GM12891 (cell line): ENCODE measurements at regions not wholly inside any gene's neighbourhood (a gene's known extent, or its start where the extent isn't known, plus 50 kb on each side); places are given as distances from the start of the nearest gene placed in this dataset.

Experiments used
- DNase-seq: peaks from one replicate; pipeline ENCODE4 v3.0.0; 2011; ENCODE audit warnings: low spot score; ENCODE audit not compliant: insufficient read length
- FAIRE-seq: peaks from 2 replicates; lab custom pipeline; 2011; peaks lifted over from hg19 to GRCh38; lab: Jason Lieb, UNC
- PAX5 ChIP-seq: IDR thresholded peaks from 2 replicates; pipeline ENCODE4 v1.6.1; 2011; ENCODE audit warnings: low read length, moderate library complexity, mild to moderate bottlenecking; ENCODE audit not compliant: insufficient read depth, severe bottlenecking
- POLR2A ChIP-seq: IDR thresholded peaks from 2 replicates; pipeline ENCODE4 v1.6.1; 2011; ENCODE audit warnings: low read depth, low read length, control low read depth
- POLR2AphosphoS5 ChIP-seq: IDR thresholded peaks from 2 replicates; pipeline ENCODE4 v1.6.1; 2011; ENCODE audit warnings: low read depth, low read length, control low read depth
- POU2F2 ChIP-seq: IDR thresholded peaks from 2 replicates; pipeline ENCODE4 v1.6.1; 2011; ENCODE audit warnings: low read depth, mild to moderate bottlenecking, control low read depth, low read length, moderate library complexity
- SPI1 ChIP-seq: IDR thresholded peaks from 2 replicates; pipeline ENCODE4 v1.6.1; 2011; ENCODE audit warnings: low read depth, low read length, control low read depth
- TAF1 ChIP-seq: IDR thresholded peaks from 2 replicates; pipeline ENCODE4 v1.6.1; 2011; ENCODE audit warnings: low read depth, low read length, control low read depth

- no peak for TF ChIP-seq POLR2A
- no peak for TF ChIP-seq SPI1
- no peak for TF ChIP-seq PAX5
- TF ChIP-seq POLR2AphosphoS5: no peak
- TF ChIP-seq POU2F2: no peak
- FAIRE-seq: no peak
Observed at GRCh38 chr6:22621701-22622100, 52.3 kb downstream of the HDGFL1 start.

GRCh38 chr6:22622351-22622750 is 53.0 kb downstream of the HDGFL1 start:
- no peak for FAIRE-seq
- no peak for TF ChIP-seq SPI1
- DNase-seq: no peak

More at GRCh38 chr6:22621701-22622100, 52.3 kb downstream of the HDGFL1 start:
- no peak for DNase-seq

GRCh38 chr6:22622813-22623212 is 53.4 kb downstream of the HDGFL1 start:
- FAIRE-seq (no peak), DNase-seq (no peak)
- no peak for TF ChIP-seq POLR2A

- no peak for FAIRE-seq
- TF ChIP-seq POLR2A (no peak), TAF1 (no peak), SPI1 (no peak), PAX5 (no peak), POU2F2 (no peak), POLR2AphosphoS5 (no peak)
- DNase-seq: no peak
Observed at GRCh38 chr6:22627644-22628043, 58.3 kb downstream of the HDGFL1 start.

- no peak for FAIRE-seq
- TF ChIP-seq POU2F2 (no peak), POLR2AphosphoS5 (no peak), SPI1 (no peak), PAX5 (no peak)
- no peak for DNase-seq
Observed at GRCh38 chr6:22631091-22631490, 61.7 kb downstream of the HDGFL1 start.

- FAIRE-seq (no peak), DNase-seq (no peak)
- TF ChIP-seq SPI1: no peak
- no peak for TF ChIP-seq POLR2AphosphoS5
- TF ChIP-seq POU2F2: no peak
- no peak for TF ChIP-seq PAX5
- no peak for TF ChIP-seq TAF1
- no peak for TF ChIP-seq POLR2A
Observed at GRCh38 chr6:22632581-22633145, 63.3 kb downstream of the HDGFL1 start.

- no peak for DNase-seq
- TF ChIP-seq POU2F2: no peak
- TF ChIP-seq TAF1: no peak
- no peak for TF ChIP-seq SPI1
- no peak for TF ChIP-seq POLR2AphosphoS5
- no peak for TF ChIP-seq PAX5
- no peak for TF ChIP-seq POLR2A
- no peak for FAIRE-seq
Observed at GRCh38 chr6:22636452-22636851, 67.1 kb downstream of the HDGFL1 start.

- DNase-seq: no peak
- TF ChIP-seq POLR2AphosphoS5: no peak
- no peak for TF ChIP-seq POU2F2
- no peak for TF ChIP-seq POLR2A
- no peak for TF ChIP-seq SPI1
- no peak for TF ChIP-seq PAX5
- TF ChIP-seq TAF1: no peak
- no peak for FAIRE-seq
Observed at GRCh38 chr6:22637782-22638181, 68.4 kb downstream of the HDGFL1 start.

- TF ChIP-seq SPI1 (no peak), POLR2A (no peak), POLR2AphosphoS5 (no peak), PAX5 (no peak), TAF1 (no peak), POU2F2 (no peak)
- DNase-seq (no peak), FAIRE-seq (no peak)
Observed at GRCh38 chr6:22638320-22638719, 69.0 kb downstream of the HDGFL1 start.

- no peak for DNase-seq
- no peak for FAIRE-seq
- TF ChIP-seq POLR2AphosphoS5 (no peak), POLR2A (no peak), POU2F2 (no peak), TAF1 (no peak), SPI1 (no peak), PAX5 (no peak)
Observed at GRCh38 chr6:22642254-22642653, 72.9 kb downstream of the HDGFL1 start.

GRCh38 chr6:22643780-22644179 is 74.4 kb downstream of the HDGFL1 start:
- FAIRE-seq (no peak), DNase-seq (no peak)
- TF ChIP-seq POLR2A (no peak), POU2F2 (no peak)
